Sciatic nerve (tissue), 2 donors: ENCODE measurements at regions not wholly inside any gene's neighbourhood (a gene's known extent, or its start where the extent isn't known, plus 50 kb on each side); places are given as distances from the start of the nearest gene placed in this dataset.

Experiments used
- ATAC-seq: fragments of 200-7000 bp; cut with Tn5 transposase; one replicate; pipeline ENCODE4 v1.9.1; 2020; ENCODE audit warnings: mild to moderate bottlenecking, moderate library complexity
- DNase-seq: peaks from one replicate; pipeline ENCODE4 v3.0.0-alpha.2; 2020; ENCODE audit warnings: low spot score
- intact Hi-C: fragments of 100-400 bp; cut with DNase I; formaldehyde crosslinking; loops from one replicate; pipeline ENCODE4 v1.14.2; 2022
- donor health status: DM: no; HTN: no; CAD: no.
- donor health status: DM: no; HTN: no; CAD: no.

DNA sequence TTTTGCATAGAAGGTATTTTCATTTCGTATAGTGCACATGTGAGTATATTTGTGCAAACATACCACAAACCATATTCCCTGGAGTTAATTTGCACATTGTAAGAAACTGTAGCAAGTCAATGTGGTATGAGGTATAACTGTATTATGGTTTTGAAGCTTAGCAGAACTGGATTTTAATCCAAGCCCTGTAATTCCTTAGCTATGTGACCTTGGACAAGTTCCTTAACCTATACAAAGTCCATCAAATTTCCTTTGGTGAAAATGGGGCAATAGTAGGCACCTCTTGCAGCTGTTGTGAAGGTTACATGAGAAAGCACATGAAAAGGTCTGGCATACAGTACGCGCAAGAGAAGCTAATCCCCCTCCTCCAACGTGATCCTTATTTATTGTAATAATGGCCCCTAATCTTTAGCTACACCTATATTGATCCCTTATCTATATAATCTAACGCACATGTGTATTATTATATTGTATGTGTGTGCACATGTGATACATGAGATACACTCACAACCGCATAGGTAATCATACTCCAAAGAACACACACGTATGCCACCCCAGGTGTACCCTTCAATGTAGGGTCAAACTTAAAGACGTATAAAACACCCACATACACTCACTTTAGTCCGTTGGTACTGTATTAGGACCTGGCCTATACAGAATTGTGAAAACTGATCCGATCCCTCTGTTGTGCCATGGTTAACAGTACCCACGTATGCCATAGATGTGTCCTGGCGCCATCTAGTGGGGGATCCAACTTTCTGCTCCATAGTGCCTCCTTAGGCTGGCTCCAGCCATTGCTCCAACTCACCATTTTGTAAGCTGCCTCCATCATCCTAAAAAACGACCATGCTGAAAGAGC is 402.9 kb upstream of the SLC14A2 start:
- ATAC-seq: peak; percentile 96
- peak; percentile 89 for DNase-seq
- intact Hi-C loops: no loop called here

DNA sequence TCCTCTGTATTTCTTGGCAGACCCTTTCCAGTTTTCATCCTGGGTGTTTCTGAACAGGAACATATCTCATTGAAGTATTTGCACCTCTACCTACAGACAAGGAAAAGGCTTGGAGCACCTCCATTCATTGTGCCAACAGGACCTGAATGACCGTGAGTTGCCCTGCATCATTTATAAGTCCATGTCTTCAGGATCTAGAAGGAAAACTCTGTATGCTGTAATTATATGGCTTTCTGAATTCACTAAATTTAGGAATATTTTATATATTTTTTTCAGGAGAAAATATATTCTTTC is 402.3 kb upstream of the SLC14A2 start:
- intact Hi-C loops: no loop called here
- no peak for ATAC-seq

DNA sequence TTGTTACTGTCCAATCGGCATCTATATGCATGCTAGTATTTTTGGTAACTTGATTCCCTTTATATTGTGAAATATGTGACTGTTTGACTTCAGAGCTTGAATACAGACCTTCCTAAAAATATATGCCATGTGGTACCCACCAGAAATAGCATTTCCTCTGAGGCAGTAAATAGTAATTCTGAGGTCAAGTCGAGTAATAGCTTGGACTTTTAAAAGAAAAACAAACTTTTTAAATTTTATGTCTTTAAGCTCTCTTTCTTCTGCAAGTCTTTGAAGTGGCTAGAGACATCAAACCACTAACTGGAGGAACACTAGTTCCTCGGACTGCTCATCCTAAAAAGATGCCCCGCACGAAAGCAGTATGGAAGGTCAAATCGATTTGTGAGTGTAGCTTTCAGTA is 396.8 kb upstream of the SLC14A2 start:
- ATAC-seq (no peak), DNase-seq (no peak)
- intact Hi-C loops: no loop called here

More for the DNA sequence above, 402.3 kb upstream of the SLC14A2 start:
- DNase-seq: no peak

DNA sequence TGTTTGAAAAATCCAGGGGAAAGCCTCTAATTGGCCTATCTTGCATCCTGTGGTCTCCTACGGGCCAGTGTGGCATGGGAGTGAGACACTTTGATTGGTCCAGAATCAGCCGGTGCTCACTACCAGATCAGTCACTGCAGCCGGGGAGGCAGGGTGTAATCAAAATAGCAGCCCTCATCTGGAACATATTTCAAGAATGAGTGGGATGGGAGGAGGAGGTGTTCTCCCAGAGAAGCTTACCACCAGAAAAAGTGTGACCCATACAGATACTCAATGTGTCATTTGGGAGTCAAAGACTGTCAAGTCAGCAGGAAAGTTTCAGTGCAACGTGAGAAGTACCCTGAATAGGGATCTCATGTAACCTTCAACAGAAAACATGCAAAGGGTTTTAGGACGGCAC is 393.9 kb upstream of the SLC14A2 start:
- DNase-seq (no peak), ATAC-seq (no peak)
- intact Hi-C loops: no loop called here

DNA sequence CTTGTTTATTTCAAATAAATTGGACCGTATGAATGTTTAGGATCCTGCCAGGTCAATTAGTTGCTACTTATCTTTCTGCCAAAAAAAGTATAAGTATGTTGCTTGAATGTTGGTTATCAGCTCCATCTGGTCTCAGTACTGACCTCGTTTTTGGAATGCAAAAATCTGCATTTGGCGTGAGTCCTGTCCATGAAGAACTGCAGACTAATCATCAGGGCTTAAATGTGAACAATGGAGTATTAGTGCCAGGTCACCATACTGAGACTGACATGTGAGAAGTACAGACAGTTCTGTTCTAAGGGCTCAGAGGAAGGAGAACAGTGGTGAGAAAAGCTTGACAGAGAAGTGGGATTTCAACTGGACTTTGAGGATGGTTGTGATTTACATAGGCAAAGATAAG is 393.1 kb upstream of the SLC14A2 start:
- intact Hi-C loops: no loop called here

DNA sequence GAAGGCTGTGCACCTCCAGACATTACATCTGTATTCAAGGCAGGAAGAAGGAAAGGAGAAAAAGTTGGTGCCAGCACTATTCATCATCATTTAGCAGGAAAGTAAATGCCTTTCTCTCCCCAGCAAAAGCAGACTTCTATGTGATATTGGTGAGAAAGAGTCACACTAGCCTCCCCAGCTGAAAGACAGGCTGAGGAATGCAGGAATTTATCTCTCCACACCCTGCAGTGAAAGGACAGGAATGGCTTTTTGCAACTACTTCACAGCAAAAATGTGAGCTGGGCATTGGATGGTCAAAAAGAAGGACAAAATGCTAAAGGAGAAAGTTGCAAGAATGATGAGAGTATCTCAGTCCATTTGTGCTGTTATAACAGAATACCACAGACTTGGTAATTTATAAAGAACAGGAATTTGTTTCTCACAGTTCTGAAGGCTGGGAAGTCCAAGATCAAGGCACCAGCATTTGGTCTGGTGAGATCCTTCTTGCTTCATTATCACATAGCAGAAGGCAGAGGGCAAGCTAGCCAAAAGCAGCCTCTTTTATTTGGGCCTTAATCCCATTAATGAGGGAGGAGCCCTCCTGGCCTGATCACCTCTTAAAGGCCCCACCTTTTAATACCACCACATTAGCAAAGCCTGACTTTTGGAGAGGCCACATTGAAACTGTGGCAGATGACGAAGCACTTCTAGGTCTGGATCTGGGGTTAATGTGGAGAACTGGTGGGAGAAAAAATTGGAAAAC is 388.1 kb upstream of the SLC14A2 start:
- intact Hi-C loops: no loop called here
- ATAC-seq: no peak
- no peak for DNase-seq

More for the DNA sequence above, 393.1 kb upstream of the SLC14A2 start:
- DNase-seq (no peak), ATAC-seq (no peak)

DNA sequence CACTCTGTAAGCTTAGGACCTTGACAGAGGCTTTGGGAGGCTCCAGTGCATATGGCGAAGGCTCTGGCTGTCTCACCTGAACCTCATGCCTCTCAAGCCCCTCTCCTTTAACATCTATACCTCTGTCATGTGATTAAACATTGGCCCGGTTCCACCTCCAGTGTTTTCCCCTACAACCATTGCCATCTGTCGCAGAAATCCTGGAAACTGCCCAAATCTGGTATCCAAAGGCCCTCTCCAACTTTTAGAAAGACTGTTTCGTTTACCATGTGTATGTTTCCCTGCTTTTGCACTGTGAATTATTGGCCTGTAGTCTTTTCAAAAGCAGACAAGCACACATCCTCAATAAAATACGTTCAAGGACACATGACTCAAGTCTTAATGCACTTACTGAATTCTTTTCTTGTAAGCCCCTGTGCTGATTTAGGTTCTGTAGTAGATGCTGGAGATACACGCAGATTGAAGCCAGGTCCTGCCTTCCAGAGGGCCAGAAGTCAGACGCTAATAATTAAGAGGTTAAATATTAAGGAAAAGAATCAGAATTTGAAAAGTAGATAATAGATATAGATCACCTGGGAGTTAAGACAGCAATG is 386.4 kb upstream of the SLC14A2 start:
- DNase-seq (no peak), ATAC-seq (no peak)
- intact Hi-C loops: no loop called here

DNA sequence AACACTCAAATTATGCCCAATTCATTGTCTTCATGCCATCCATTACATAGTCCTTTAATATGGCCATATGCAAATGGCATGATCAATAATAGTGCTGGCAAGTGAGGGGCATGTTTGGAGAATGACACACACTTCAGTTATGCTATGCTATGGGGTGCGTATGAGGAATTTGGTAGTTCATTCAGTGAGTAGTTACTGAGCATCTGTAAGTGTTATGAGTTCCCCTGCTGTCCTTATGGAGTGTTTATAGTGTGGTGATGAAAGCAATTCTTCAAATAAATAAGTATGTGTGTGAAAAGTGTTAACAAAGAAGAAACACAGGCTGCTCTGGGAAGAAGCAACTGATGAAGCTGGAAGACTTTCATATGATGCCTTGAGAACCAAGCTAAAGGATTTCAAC is 383.7 kb upstream of the SLC14A2 start:
- no peak for DNase-seq

DNA sequence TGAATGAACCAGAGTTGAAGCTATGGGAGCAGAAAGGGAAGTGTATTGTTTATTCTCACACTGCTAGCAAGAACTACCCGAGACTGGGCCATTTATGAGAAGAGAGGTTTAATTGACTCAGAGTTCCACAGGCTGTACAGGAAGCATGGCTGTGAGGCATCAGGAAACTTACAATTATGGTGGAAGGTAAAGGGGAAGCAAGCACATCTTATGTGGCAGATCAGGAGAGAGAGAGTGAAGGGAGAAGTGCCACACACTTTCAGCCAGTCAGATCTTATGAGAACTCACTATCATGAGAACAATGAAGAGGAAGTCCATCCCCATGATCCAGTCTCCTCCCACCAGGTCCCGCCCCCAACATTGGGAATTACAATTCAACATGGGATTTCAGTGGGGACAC is 383.2 kb upstream of the SLC14A2 start:
- no peak for DNase-seq
- no peak for ATAC-seq
- intact Hi-C loops: no loop called here

More for the DNA sequence above, 383.7 kb upstream of the SLC14A2 start:
- no peak for ATAC-seq
- intact Hi-C loops: no loop called here

DNA sequence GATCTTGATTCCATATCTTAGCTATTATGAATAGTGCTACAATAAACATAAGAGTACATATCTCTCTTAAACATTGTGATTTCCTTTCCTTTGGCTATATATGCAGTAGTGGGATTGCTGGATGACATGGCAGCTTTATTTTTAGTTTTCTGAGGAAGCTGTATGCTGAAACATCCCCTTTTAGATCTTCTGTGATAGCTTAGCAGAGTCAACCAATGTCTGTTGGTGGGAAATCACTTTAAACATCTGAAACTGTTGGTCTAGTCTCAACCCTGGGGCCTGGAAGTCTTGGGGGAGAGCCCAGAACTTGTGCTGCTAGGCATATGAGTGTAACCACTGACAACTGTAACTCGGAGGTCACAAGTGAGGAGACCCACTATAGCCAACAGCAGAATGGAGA is 378.6 kb upstream of the SLC14A2 start:
- DNase-seq: no peak
- intact Hi-C loops: no loop called here
- ATAC-seq: no peak

DNA sequence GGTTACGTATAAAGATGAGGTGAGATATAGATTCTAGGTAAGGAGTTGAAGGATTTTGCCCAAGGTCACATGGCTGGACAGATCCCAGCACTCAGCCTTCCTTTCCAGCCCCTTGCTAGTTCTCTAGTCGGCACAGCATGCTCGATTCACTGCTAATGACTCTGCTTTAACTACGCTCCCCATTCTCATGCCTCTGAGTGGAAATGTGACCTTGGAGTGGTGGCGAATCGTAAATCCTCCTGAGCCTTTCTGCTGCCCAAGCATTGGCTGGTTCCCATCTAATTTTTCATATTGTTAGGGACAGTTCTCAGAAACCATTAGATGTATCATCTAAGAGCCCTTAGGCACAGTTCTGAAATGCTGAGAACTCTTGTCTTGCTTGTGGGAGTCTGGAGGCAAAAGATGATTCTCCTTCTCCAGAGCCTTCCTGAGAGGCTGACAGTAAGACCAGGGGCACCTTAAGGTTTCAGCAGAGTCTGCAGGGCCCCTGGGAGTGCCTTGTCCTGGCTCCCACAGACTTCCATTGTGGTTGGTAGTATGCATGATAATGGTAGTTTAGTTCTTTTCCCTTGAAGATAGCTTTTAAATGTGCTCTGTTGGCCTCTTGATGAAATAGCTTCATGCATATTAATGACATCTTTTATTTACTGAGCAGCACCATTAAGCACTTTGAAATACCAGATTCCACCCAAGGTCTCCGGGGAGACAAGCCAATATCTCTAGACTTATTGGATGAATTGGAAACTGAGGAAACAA is 377.8 kb upstream of the SLC14A2 start:
- ATAC-seq (no peak), DNase-seq (no peak)
- intact Hi-C loops: no loop called here

DNA sequence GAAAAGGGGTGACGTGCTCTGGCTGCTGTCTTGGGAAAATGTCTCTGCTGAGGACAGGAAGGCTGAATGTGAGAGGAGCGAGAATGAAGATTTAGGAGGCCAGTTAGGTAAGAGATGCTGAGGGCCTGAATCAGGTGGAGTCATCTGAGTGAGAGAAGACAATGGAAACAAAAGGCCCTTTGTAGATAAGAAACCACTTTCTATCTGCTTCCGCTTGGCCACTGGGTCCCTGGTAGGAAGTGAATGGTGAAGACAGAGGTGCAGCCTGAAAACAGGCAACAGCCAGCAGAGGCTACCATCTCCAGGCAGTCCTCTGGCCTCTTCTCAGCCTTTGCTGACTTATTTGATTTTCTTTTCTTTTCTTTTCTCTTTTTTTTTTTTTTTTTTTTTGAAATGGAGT is 374.0 kb upstream of the SLC14A2 start:
- ATAC-seq (no peak), DNase-seq (no peak)
- intact Hi-C loops: no loop called here

DNA sequence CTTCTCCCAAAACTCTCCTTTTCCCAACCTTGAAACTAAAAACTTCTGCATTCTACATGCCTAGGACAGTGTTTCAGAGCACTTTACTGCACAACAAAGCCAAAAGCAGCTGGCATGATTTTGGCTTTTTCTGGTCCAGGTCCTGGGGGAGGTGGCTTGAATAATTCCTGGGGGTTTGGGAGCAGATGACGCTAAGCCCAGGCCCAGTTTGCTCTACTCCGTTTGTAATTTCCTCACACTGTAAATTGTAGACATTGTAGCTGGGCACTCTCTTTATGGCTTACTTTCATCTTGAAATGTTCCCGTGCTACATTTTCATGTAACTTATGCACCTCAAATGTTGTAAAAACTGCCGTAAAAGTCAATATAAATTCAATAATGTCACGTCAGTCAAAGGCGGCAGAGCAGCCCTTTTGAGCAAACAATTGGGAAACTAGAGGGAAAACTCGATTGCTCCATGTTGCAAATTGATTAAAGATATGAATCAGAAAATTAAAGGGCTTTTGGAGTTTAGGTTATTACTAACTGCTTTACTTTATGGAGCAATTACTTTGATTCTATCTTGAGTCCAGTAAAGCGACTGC is 373.2 kb upstream of the SLC14A2 start:
- DNase-seq (no peak), ATAC-seq (no peak)
- intact Hi-C loops: no loop called here

DNA sequence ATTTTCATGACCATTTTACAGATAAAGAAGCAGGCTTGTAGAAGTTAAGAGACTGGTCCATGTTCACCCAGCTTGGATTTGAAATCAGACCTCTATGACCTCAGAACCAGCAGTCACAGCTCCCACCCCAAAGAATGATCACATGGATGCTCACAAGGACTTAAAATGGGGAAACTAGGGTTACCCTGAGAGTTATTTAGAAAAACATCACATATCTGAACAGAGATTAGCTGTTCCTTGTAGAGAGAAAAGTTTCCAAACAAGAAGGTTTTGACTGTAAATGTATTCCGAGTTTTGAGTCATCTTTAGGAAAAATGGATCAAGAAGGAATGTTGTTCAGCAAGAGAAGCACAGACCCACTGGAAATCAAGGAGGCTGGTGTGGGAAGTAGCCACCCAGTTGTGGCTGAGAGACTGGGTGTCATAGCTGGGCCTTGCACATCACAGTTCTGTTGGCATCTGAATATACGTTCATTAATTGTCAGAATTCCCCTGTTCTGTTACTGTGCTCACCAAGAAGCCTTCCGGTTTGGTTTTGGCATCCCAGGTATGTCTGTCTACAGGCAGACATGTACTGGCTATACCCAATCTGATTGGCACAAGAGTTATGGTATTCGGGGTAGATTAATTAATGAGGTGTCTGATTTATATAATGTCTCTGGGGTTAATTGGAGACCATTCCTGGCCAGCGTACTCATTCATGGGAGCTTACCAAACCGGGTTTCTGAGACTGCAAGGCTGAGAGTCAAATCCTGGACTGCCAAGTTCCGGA is 371.8 kb upstream of the SLC14A2 start:
- DNase-seq: no peak
- intact Hi-C loops: no loop called here
- no peak for ATAC-seq

DNA sequence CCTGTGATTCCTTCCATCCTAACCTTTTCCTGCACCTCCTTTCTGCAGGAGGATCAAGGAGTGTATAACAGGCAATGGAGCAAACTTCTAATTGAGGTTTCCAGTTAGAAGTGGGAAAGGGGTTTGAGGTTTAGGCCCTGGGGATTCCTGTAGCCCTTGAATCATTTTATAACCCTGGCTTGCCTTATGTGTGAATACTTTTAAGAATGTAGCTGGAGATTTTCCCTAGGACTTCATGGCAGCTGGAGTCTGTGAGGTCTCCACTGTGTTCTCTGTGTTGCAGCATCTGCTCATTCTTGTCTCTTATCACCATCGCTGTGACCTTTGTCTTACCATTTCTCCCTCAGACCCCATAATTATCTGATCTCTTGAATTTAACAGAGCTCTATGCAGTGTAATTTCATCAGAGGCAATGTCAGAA is 370.2 kb upstream of the SLC14A2 start:
- intact Hi-C loops: no loop called here
- ATAC-seq (peak; percentile 16), DNase-seq (no peak)

DNA sequence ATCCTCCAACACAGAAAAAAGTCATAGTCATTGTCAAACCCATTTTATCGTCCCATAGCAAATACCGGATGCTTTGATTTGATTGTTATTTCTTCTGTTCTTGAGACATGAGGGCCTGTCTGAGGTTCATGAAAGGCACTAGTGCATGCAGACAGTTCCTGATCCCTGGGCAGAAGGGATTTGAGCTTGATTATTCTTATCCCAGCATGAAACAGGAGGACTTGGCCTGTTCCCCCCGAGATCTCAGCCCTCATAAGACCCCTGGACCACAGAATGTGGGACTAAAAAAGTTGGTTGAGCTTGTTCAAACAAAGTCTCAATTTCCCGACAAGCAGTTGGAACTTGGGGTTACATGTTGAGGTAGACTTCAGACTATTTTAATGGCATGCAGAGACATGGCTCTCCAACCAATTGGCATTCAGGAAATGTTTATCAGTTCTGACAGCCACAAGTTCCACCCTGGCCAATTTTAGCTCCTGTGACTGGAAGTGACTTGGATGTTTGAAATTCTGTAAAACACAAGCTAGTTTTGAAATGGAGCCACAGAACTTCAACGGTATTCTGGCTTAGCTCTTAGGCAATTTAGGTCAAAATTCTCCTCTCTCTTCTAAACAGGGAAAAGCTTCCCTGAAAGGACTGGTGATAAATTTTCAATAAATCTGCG is 366.9 kb upstream of the SLC14A2 start:
- no peak for DNase-seq
- intact Hi-C loops: no loop called here
- ATAC-seq: peak; percentile 69

DNA sequence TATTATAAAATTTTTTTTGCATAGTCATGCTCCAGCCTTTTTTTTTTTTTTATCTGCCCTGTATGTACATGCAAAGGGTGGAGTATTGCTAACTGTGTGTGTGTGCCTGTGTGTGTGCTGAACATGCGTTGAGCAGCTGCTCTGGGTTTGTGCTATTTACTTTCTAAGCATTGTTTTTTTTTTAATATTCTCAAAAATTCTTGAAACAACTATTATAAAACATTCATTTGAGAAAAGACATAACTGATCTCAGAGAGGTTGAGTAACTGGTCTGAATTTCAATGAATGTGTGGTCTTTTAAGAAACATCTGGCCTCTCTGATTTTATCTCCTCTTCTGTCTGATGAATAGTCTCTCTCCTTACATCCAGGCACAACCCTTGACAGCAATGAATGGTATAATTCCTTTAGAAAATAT is 366.0 kb upstream of the SLC14A2 start:
- ATAC-seq (no peak), DNase-seq (no peak)
- intact Hi-C loops: no loop called here

DNA sequence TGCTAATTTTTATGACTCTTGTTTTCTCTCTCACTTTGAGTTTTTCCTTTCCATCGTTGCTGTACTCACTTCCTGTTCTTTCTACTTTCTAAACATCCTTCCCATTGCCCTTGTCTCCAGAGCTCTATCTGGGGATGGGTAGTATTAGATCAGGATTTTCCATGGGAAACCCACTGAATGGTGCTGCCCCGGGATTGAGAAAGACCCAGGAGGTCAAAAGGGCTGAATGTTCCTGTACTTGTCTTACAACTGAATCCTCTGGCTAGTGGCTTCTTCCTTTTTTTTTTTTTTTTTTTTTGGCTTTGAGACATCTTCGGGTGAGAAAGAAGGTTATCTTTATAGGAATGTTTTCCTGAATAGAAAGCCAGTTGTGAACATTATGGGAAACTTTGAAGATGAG is 364.8 kb upstream of the SLC14A2 start:
- intact Hi-C loops: no loop called here
- ATAC-seq: no peak

More for the DNA sequence above, 364.8 kb upstream of the SLC14A2 start:
- no peak for DNase-seq
